ENCODE measurements at regions not wholly inside any gene's neighbourhood (a gene's known extent, or its start where the extent isn't known, plus 50 kb on each side); places are given as distances from the start of the nearest gene placed in this dataset.
A peak's percentile ranks its signal among the peaks of the same experiment; 100 is the strongest.

DNA sequence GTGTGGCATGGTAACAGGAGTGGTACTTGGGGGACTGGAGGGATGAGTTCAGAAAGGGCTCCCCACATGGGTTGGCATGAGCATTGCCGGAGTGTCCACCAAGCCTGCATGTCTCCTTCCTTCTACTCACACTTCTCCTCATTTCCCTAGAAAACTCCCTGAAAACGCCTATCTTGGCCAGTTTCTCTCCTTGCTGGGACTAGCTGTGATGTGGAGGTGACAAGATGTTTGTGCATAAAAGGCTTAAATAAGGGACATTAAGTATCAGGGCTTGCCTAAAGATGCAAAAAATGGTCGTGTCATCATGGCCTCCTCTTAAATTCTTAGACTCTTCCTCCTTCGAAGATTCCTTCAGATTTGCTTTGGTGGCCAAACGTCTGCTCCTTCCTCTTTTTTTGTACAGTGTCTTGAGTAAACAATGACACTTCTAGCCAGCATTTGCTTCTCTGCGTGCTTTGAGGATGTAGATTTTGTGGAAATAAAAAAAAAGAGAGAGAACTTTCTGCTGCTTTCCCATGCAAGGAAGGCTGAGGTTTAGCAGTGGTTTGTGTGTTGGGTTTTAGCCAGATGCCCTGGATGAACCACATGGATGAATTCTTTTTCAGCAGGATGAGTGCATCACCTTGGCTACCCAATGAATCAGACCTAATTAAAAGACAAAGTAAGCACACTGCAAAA lies 239.1 kb upstream of the IRF2BP2 start (continued):
- TF ChIP-seq, protein P1, sequence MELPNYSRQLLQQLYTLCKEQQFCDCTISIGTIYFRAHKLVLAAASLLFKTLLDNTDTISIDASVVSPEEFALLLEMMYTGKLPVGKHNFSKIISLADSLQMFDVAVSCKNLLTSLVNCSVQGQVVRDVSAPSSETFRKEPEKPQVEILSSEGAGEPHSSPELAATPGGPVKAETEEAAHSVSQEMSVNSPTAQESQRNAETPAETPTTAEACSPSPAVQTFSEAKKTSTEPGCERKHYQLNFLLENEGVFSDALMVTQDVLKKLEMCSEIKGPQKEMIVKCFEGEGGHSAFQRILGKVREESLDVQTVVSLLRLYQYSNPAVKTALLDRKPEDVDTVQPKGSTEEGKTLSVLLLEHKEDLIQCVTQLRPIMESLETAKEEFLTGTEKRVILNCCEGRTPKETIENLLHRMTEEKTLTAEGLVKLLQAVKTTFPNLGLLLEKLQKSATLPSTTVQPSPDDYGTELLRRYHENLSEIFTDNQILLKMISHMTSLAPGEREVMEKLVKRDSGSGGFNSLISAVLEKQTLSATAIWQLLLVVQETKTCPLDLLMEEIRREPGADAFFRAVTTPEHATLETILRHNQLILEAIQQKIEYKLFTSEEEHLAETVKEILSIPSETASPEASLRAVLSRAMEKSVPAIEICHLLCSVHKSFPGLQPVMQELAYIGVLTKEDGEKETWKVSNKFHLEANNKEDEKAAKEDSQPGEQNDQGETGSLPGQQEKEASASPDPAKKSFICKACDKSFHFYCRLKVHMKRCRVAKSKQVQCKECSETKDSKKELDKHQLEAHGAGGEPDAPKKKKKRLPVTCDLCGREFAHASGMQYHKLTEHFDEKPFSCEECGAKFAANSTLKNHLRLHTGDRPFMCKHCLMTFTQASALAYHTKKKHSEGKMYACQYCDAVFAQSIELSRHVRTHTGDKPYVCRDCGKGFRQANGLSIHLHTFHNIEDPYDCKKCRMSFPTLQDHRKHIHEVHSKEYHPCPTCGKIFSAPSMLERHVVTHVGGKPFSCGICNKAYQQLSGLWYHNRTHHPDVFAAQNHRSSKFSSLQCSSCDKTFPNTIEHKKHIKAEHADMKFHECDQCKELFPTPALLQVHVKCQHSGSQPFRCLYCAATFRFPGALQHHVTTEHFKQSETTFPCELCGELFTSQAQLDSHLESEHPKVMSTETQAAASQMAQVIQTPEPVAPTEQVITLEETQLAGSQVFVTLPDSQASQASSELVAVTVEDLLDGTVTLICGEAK (IDR thresholded peaks at IDR 0.05) = 0 out of 2 replicates have a peak, but pooled peaks have one; percentile 26
- TF ChIP-seq, protein P1 (CRISPR knock-in tag; IDR thresholded peaks at IDR 0.05) = no peak
- TF ChIP-seq L3MBTL2 (IDR thresholded peaks at IDR 0.05) (peak; percentile 75), MECOM (CRISPR knock-in tag; IDR thresholded peaks at IDR 0.05) (0 out of 2 replicates have a peak, but pooled peaks have one; percentile 3), SMARCE1 (IDR thresholded peaks at IDR 0.05) (peak; percentile 54; the same call in 1 of the 2 replicates), SMARCA4 (IDR thresholded peaks at IDR 0.05) (0 out of 2 replicates have a peak, but pooled peaks have one; percentile 31), BACH1 (tag; IDR thresholded peaks at IDR 0.05) (peak; percentile 76), DACH1 (IDR thresholded peaks at IDR 0.05; ENCODE audit: partially characterized antibody) (no peak), ZSCAN32 (CRISPR knock-in tag; IDR thresholded peaks at IDR 0.05) (no peak), MAFF (IDR thresholded peaks at IDR 0.05; ENCODE audit: low read length) (peak; percentile 37; the same call in 1 of the 2 replicates)
- TF ChIP-seq, protein P2, sequence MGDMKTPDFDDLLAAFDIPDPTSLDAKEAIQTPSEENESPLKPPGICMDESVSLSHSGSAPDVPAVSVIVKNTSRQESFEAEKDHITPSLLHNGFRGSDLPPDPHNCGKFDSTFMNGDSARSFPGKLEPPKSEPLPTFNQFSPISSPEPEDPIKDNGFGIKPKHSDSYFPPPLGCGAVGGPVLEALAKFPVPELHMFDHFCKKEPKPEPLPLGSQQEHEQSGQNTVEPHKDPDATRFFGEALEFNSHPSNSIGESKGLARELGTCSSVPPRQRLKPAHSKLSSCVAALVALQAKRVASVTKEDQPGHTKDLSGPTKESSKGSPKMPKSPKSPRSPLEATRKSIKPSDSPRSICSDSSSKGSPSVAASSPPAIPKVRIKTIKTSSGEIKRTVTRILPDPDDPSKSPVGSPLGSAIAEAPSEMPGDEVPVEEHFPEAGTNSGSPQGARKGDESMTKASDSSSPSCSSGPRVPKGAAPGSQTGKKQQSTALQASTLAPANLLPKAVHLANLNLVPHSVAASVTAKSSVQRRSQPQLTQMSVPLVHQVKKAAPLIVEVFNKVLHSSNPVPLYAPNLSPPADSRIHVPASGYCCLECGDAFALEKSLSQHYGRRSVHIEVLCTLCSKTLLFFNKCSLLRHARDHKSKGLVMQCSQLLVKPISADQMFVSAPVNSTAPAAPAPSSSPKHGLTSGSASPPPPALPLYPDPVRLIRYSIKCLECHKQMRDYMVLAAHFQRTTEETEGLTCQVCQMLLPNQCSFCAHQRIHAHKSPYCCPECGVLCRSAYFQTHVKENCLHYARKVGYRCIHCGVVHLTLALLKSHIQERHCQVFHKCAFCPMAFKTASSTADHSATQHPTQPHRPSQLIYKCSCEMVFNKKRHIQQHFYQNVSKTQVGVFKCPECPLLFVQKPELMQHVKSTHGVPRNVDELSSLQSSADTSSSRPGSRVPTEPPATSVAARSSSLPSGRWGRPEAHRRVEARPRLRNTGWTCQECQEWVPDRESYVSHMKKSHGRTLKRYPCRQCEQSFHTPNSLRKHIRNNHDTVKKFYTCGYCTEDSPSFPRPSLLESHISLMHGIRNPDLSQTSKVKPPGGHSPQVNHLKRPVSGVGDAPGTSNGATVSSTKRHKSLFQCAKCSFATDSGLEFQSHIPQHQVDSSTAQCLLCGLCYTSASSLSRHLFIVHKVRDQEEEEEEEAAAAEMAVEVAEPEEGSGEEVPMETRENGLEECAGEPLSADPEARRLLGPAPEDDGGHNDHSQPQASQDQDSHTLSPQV (IDR thresholded peaks at IDR 0.05) = 0 out of 2 replicates have a peak, but pooled peaks have one; percentile 61
- TF ChIP-seq, protein P3, sequence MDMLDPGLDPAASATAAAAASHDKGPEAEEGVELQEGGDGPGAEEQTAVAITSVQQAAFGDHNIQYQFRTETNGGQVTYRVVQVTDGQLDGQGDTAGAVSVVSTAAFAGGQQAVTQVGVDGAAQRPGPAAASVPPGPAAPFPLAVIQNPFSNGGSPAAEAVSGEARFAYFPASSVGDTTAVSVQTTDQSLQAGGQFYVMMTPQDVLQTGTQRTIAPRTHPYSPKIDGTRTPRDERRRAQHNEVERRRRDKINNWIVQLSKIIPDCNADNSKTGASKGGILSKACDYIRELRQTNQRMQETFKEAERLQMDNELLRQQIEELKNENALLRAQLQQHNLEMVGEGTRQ (CRISPR knock-in tag; IDR thresholded peaks at IDR 0.05) = no peak
- TF ChIP-seq, protein P4, sequence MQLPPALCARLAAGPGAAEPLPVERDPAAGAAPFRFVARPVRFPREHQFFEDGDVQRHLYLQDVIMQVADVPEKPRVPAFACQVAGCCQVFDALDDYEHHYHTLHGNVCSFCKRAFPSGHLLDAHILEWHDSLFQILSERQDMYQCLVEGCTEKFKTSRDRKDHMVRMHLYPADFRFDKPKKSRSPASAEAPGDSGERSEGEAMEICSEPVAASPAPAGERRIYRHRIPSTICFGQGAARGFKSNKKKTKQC (CRISPR knock-in tag; IDR thresholded peaks at IDR 0.05) = no peak

Measured in K562 (cell line).